ENCODE measurements at regions not wholly inside any gene's neighbourhood (a gene's known extent, or its start where the extent isn't known, plus 50 kb on each side); places are given as distances from the start of the nearest gene placed in this dataset.

- TF ChIP-seq CTCF (IDR thresholded peaks at IDR 0.05) (no peak), POLR2AphosphoS5 (IDR thresholded peaks at IDR 0.05) (no peak)
These were observed 158.5 kb downstream of the RRAGC start for GRCh38 chr1:38701088-38701487.
